Left ventricle myocardium inferior (tissue), 1 donor: ENCODE measurements at regions not wholly inside any gene's neighbourhood (a gene's known extent, or its start where the extent isn't known, plus 50 kb on each side); places are given as distances from the start of the nearest gene placed in this dataset.

Experiments
- DNase-seq: peaks from one replicate; pipeline ENCODE4 v3.0.0-alpha.2; 2020
- H3K27ac ChIP-seq: fragments of 200-600 bp; replicated peaks from 2 replicates; pipeline ENCODE4 v1.8.0; 2021
- H3K27me3 ChIP-seq: fragments of 200-600 bp; 2 replicates; pipeline ENCODE4 v1.8.0; 2021; ENCODE audit warnings: low read depth
- H3K36me3 ChIP-seq: fragments of 200-600 bp; 2 replicates; pipeline ENCODE4 v1.8.0; 2021
- H3K4me1 ChIP-seq: fragments of 200-600 bp; 2 replicates; pipeline ENCODE4 v1.8.0; 2021
- H3K4me3 ChIP-seq: fragments of 200-600 bp; 2 replicates; pipeline ENCODE4 v1.8.0; 2021; ENCODE audit warnings: mild to moderate bottlenecking, moderate library complexity
- H3K9me3 ChIP-seq: fragments of 200-600 bp; replicated peaks from 2 replicates; pipeline ENCODE4 v1.8.0; 2021
- intact Hi-C: fragments of 100-400 bp; cut with micrococcal nuclease; formaldehyde crosslinking; loops from one replicate; pipeline ENCODE4 v1.11.0; 2022
- TF ChIP-seq, protein P1 (sequence below): fragments of 200-600 bp; IDR thresholded peaks from 2 replicates; pipeline ENCODE4 v1.8.0; 2021; ENCODE audit warnings: antibody characterized with exemption, mild to moderate bottlenecking, borderline replicate concordance
- donor health status: DM: no; HTN: yes; CAD: no; lungs with severe emphysema.

DNA sequence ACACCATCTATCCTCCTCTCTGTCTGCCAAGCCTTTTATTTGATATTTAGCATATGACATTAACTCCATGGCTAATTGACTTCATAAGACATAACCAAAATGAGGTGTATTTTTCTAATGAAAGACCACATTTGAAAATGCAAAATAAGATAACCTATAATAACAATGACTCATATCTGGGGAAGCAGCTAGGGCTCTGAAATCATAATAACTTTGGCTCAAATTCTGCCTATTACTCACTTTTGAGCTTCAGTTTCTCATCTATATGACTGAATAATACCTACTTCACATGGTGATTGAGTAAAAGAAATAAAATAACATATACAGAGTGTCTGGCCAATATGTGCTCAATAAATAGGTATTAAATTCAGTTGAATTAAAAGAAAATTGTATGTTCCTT, 1419.8 kb upstream of the TENM4 start:
- no peak overlapping the region for H3K4me3 ChIP-seq
- TF ChIP-seq, protein P1, sequence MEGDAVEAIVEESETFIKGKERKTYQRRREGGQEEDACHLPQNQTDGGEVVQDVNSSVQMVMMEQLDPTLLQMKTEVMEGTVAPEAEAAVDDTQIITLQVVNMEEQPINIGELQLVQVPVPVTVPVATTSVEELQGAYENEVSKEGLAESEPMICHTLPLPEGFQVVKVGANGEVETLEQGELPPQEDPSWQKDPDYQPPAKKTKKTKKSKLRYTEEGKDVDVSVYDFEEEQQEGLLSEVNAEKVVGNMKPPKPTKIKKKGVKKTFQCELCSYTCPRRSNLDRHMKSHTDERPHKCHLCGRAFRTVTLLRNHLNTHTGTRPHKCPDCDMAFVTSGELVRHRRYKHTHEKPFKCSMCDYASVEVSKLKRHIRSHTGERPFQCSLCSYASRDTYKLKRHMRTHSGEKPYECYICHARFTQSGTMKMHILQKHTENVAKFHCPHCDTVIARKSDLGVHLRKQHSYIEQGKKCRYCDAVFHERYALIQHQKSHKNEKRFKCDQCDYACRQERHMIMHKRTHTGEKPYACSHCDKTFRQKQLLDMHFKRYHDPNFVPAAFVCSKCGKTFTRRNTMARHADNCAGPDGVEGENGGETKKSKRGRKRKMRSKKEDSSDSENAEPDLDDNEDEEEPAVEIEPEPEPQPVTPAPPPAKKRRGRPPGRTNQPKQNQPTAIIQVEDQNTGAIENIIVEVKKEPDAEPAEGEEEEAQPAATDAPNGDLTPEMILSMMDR, result no peak
- H3K9me3 ChIP-seq, result no peaks in the 10 kb centered on the region
- H3K36me3 ChIP-seq, result no peaks in the 10 kb centered on the region
- no peaks in the 10 kb centered on the region for H3K27me3 ChIP-seq
- DNase-seq, result no peak
- H3K27ac ChIP-seq, result no peak overlapping the region
- no peaks in the 10 kb centered on the region for H3K4me1 ChIP-seq
- intact Hi-C loops, result no loop called here

DNA sequence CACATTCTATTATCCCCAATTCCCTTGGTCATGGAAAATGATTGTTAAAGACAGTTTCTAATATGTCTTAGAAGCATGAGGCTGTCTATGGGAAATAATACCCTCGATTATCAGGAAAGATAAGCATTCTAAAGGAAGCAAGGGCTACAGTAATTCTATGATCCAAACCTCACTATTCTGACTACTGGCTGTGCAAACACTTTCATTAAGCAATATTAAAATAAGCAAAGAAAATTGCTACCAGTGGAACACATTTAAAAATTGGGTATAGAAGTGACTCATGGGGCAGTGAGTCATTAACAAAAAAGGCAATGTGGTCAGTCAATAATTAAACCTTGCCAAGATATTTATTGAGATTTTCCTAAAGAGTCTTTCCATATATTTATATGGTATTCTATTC, 1415.2 kb upstream of the TENM4 start:
- Histone ChIP-seq H3K9me3 (no peaks in the 10 kb centered on the region), H3K36me3 (no peaks in the 10 kb centered on the region), H3K4me3 (no peak overlapping the region), H3K27ac (no peak overlapping the region), H3K4me1 (no peaks in the 10 kb centered on the region), H3K27me3 (no peaks in the 10 kb centered on the region)
- TF ChIP-seq, protein P1, result no peak
- no peak for DNase-seq
- intact Hi-C loops, result no loop called here

DNA sequence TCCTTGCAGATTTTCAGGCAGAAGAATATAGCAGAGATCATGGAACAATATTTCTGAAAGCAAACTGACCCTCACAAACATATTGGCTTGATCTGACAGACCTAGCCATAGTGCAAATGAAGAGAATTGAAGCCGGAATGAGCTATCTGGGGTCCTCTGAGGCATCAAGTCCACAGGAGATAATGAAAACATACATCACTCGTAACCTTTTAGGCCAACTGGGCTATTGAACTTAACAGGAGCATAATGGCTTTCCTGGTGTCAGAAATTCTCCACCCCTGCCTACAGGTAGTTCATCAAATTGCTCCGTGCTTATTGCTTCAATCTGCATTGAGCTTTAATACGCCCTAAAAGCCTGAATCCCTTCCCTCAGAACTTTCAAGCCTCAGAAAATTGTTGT, 1414.6 kb upstream of the TENM4 start:
- Histone ChIP-seq H3K4me1 (no peaks in the 10 kb centered on the region), H3K36me3 (no peaks in the 10 kb centered on the region), H3K27me3 (no peaks in the 10 kb centered on the region), H3K27ac (no peak overlapping the region), H3K4me3 (no peak overlapping the region), H3K9me3 (no peaks in the 10 kb centered on the region)
- DNase-seq, result no peak
- TF ChIP-seq, protein P1, result no peak
- intact Hi-C loops, result no loop called here

DNA sequence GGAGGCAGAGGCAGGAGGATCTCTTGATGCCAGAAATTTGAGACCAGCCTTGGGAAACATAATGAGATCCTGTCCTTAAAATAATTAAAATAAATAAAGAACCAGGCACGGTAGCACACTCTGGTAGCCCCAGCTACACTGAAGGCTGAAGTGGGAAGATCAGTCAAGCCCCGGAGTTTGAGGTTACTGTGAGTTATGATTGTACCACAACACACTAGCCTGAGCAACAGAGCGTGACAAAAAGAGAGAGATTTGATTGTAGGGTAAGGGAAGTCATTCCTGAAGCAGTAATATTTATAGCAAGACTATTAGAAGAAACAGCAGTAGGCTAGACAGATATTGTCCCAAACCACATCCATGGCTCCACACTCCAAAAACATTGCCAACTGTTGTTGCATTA, 1408.4 kb upstream of the TENM4 start:
- intact Hi-C loops, result no loop called here
- no peak for DNase-seq

DNA sequence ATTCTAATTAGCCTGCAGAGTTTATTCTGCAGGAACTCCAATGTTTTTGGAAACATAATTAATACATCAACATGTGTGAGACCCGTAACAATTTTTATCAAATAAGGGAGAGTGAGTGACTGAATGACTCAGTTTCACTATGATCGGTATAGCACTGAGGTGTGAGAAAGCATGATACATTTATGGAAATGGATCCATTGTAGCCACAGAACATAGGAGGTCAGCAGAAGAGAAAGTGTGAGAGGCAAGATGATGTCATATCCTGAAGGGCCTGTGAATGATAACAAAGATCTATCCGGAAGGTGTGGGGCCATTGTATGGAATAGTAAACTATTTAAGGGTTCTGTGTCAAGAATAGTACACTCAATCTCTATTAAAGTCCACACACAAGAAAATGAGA, 1406.1 kb upstream of the TENM4 start:
- H3K9me3 ChIP-seq, result no peaks in the 10 kb centered on the region
- no peaks in the 10 kb centered on the region for H3K4me1 ChIP-seq
- no peaks in the 10 kb centered on the region for H3K36me3 ChIP-seq
- intact Hi-C loops, result no loop called here
- no peak for DNase-seq
- TF ChIP-seq, protein P1, result no peak
- H3K27ac ChIP-seq, result no peak overlapping the region
- H3K27me3 ChIP-seq, result no peaks in the 10 kb centered on the region
- no peak overlapping the region for H3K4me3 ChIP-seq

More for the DNA sequence above, 1408.4 kb upstream of the TENM4 start:
- TF ChIP-seq, protein P1, result no peak
- no peak overlapping the region for H3K4me3 ChIP-seq
- no peaks in the 10 kb centered on the region for H3K27me3 ChIP-seq
- H3K9me3 ChIP-seq, result no peaks in the 10 kb centered on the region
- H3K27ac ChIP-seq, result no peak overlapping the region
- H3K36me3 ChIP-seq, result no peaks in the 10 kb centered on the region
- H3K4me1 ChIP-seq, result no peaks in the 10 kb centered on the region

DNA sequence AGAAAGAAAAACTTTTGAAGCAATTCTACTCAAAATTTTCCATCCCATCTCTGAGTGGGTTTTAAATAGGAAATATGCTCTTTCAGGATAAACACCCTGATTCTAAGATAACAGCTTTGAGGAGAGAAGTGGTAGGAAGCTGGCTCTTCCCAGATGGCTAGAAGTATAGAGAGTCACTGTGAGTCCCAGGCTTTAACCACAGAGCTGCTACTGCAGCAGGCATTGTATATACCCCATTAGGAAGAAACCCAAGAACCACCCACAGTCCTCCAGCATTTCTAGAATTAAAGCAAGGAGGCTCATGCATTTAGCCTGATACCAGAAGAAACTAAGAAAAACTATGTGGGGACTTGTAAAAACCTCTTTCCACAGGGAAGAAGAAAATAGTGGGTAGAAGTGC, 1405.6 kb upstream of the TENM4 start:
- no peak for DNase-seq
- no peaks in the 10 kb centered on the region for H3K36me3 ChIP-seq
- no peak overlapping the region for H3K27ac ChIP-seq
- TF ChIP-seq, protein P1, result no peak
- no peaks in the 10 kb centered on the region for H3K4me1 ChIP-seq
- H3K27me3 ChIP-seq, result no peaks in the 10 kb centered on the region
- H3K4me3 ChIP-seq, result no peak overlapping the region
- intact Hi-C loops, result no loop called here
- H3K9me3 ChIP-seq, result no peaks in the 10 kb centered on the region
